GM18858 (cell line): ENCODE measurements at regions not wholly inside any gene's neighbourhood (a gene's known extent, or its start where the extent isn't known, plus 50 kb on each side); places are given as distances from the start of the nearest gene placed in this dataset.
"Not testable (repeated sequence)": the region's sequence is repeated elsewhere in the genome, so short reads cannot be mapped to it uniquely, and the experiment has no call there.

ENCODE experiments used
- ATAC-seq: cut with Tn5 transposase; IDR thresholded peaks from one replicate; pipeline ENCODE4 v1.9.1; 2021; ENCODE audit not compliant: unreplicated experiment

DNA sequence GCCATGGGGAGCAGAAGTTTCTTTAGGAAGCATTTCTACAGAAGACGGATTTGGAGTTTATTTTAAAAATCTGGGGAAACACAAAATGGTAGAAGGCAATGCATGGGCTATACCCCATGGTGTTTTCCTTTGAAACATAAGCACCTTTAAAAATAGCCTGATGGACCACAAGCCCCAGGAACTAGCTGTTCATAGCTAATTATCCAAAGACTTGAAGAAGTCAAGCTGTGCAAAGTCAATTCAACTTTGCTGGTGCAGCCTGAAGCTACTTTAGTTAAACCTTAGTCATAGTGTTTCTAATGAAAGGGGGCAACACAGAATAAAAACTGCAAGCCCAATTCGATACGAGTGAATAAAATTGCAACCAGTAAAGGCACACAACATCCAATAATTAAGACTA is 732.5 kb downstream of the GALC start:
- no peak for ATAC-seq

DNA sequence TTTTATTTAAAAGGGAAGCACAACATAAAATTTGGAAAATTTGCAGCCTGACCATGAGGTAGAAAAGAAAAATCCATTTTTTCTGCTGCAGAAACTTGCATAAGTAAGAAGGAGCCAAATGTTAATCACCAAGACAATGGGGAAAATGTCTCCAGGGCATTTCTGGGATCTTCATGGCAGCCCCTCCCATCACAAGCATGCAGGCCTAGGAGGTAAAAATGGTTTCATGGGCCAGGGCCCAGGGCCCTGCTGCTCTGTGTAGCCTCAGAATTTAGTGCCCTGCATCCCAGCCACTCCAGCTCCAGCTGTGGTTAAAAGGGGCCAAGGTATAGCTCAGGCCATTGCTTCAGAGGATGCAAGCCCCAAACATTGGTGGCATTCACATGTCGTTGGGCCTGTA is 735.6 kb downstream of the GALC start:
- no peak for ATAC-seq

DNA sequence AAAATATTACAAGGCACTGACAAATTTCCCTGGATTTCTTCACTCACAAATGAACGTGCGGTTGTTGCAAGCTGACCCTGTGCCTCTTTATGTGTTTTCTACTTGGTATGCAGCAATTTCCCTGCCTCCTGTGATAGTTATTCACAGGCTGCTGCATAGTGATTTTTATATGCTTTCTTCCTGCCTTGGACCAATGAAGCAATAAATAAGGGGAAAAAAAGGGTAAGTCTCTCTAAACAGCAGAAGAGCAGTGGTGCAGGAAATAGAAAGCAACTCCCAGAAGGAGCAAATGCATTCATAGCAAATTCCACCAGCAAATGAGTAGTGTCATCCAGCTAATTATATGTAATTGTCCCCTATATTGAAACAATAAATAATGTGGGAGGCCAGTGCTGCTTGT is 737.9 kb downstream of the GALC start:
- no peak for ATAC-seq

DNA sequence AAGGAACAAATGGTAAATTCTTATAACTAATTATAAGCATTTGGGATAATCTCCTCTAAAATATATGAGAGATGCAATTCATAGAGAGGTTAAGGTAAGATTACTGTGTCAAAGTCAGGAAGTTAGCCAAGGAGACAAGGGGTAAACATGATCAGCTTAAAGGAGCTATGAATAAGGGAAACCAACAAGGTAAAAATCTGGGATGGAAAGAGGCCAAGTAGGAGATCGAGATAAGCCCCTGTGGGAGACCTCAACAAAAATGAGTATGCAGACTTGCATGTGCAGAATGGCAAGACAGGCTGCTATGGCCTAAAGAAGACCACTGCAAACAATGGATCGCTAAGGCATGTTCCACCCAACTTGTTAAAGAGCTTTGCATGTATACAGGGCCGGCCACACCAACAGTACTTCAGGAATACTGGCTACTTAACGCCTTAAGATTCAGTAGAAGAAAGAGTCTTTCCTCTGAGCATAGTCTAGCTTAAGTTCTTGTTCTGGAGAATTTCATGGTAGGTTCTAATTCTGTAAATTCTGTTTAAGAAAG is 738.6 kb downstream of the GALC start:
- no peak for ATAC-seq

DNA sequence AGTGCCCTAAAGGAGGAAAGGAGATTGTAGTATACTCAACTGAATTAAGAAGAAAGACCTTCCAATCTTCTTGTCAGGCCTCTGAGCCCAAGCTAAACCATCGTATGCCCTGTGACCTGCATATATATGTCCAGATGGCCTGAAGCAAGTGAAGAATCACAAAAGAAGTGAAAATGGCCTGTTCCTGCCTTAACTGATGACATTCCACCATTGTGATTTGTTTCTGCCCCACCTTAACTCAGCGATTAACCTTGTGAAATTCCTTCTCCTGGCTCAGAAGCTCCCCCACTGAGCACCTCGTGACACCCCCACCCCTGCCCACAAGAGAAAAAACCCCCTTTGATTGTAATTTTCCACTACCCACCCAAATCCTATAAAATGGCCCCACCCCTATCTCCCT is 739.2 kb downstream of the GALC start:
- not testable (repeated sequence) for ATAC-seq

DNA sequence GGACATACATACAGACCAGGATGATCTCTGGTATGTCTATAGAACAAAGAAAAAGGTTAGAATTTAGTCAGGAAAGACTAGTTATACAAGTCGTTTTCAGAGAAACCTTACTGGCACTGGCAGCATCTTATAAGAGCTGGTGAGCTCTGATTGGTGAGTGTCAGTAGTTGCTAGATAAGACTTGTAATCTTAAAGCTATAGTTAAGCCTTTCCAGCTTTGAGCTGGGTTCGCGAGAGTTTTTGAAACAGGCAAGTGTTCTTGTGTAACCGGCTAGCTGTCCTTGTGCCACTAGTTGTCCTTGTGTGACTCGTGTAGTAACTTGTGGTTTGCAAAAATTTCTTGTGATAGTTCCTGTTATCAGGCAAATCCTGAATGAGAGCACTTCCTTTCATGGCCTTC is 740.9 kb downstream of the GALC start:
- ATAC-seq, result no peak

DNA sequence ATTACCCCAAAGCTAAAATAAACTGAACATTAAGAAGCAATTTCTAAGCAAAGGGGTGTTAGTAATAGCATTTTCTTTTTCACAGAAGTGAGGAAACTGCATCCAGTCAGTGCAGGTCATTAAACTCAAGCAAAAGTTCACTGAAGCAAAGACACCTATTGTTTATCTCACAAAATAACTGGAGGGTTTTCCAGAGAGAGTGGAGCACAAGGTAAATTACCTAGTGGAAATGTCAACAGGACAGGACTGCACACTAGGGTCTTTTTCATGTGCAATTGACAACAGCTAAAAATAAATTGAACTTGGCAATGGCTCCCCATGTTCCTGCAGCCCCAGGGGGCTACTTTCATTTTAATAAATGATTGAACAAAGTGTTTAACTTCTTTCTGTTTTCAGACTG is 742.0 kb downstream of the GALC start:
- ATAC-seq, result no peak

DNA sequence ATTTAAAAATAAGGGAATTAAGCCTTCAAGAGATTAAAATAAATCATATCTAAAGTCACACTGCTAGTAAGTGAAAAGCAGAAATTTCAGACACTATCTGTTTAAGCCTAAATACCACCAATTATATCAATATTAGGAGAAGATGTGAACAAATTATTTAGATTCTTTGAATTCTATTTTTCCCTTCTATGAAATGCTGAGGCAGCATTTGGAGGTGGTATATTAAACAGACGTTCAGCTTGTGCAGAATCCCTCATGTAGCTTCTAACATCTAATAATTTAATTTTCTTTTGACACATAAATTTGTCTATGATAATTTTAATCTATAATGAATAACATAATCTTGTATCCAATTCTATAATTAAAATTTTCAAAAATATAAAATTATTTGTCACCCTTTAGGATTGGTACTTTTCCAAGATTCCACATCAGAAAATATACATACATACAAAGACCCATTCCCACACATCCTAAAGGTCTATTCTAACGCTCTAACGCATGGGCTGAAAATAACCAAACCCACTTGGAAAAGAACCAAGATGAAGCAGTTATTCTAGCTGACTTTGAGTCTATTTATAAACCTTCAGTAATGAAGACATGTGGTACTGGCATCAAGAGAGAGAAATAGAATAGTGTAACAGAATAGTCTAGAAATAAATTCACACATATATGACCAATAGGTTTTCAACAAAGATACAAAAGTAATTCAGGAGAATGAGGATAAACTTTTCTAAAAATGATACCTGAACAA is 751.8 kb downstream of the GALC start:
- ATAC-seq, result no peak

DNA sequence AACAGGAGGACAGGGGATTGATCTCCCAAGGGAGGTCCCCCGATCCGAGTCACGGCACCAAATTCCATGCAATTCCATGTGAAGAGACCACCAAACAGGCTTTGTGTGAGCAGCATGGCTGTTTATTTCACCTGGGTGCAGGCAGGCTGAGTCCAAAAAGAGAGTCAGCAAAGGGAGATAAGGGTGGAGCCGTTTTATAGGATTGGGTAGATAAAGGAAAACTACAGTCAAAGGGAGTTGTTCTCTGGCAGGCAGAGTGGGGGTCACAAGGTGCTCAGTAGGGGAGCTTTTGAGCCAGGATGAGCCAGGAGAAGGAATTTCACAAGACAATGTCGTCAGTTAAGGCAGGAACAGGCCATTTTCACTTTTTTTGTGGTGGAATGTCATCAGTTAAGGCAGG is 752.7 kb downstream of the GALC start:
- ATAC-seq, result not testable (repeated sequence)

DNA sequence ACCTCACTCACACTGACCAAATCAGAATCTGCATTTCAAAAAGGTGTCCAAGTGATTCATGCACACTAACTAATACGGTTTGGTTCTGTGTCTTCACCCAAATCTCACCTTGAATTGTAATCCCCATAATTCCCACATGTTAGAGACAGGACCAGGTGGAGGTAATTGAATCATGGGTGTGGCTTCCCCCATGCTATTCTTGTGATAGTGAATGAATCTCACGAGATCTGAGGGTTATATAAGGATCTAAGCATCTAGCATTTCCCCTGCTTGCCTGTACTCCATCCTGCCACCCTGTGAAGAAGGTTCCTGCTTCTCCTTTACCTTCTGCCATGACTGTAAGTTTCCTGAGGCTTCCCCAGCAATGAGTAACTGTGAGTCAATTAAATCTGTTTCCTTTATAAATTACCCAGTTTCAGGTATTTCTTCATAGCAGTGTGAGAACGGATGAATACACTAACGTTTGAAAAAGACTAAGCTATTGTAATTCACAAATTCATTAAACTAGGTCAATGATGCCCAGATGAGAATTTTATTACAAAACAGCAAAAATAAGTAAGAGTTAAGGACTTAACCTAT is 759.1 kb downstream of the GALC start:
- ATAC-seq, result no peak

DNA sequence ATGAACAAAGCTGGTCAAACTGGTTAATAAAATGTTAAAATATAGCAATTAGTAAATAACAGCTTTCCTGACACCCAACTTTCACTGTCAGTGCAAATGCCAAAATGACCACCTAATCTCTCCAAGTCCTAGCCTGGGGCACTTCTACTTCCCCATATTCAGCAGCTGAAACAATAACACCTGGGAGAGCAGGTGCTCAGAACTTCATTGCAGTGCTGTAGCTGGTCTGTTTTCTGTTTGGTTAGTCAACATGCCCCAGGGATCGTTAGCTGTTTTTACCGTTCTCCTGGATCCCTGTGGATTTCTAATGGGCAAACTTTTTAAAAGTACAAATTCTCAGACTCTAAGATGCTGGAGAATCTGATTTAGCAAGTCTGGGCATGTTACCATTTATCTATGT is 759.7 kb downstream of the GALC start:
- no peak for ATAC-seq

DNA sequence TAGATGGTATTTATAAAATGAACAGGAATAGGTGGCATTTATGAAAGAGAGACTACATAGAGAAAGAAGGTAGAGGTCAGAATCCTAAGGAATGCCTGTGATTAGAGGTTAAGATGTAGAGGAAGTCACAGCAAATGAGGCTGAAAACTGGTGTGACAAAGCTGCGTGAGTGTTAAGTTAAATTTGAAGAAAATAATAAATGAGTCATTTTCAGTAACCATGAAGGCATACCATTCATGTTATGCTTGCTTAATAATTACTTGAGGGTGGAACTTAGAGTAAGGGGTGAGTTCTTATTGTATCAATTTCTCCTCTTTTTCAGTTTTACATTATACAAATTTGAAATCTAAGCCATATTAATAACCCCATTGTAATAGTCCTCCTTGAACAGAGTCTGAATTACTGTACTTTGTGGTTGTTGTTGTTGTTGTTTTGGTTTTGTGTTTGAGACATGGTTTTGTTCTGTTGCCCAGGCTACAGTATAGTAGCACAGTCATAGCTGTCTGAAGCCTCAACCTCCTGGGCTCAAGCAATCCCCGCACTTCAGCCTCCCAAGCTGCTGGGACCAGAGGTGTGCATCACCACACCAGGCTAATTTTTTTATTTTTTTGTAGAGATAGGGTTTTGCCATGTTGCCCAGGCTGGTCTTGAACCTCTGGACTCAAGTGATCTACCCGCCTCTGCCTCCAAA is 761.5 kb downstream of the GALC start:
- ATAC-seq, result no peak

DNA sequence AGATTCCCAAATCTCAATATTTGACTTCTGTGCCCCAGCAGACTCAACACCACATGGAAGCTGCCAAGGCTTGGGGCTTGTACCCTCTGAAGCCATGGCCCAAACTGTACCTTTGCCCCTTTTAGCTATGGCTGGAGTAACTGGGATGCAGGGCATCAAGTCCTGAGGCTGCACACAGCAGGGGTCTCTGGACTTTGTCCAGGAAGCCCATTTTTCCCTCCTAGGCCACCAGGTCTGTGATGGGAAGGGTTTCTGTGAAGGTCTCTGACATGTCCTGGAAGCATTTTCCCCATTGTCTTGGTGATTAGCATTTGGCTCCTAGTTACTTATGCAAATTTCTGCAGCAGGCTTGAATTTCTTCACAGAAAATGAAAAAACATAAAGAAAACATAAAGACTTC is 762.3 kb downstream of the GALC start:
- no peak for ATAC-seq

DNA sequence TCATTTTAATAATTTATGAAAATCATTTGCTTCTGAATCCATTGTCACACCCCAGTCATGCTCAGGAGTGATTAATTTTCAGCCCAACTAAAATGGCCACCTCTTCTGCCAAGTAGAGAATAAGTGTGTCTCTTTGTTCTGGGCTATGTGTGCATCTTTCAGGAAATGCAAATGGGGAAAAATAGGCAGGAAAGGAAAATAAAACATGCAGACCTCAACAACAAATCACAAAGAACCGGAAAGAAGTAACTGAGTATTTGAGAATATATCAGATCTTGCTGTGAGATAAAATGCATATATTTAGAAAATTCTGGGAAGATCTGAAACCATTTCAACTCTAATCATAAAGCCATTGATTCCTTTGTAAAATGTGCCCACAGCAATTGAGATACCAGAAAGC is 763.9 kb downstream of the GALC start:
- ATAC-seq, result no peak

DNA sequence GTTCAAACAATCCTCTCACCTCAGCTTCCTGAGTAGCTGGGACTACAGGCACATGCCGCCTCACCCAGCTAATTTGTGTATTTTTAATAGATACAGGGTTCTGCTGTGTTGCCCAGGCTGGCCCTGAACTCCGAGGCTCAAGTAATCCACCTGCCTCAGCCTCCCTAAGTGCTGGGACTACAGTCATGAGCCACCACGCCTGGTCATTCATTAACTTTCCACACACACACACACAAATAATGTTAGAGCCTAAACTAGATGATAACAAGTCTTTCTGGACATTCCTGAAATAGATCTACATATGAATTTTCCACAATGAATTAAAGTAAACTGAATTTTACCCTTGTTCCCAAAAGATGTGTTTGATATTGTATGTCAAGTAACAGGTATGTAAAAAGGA is 776.0 kb downstream of the GALC start:
- no peak for ATAC-seq

DNA sequence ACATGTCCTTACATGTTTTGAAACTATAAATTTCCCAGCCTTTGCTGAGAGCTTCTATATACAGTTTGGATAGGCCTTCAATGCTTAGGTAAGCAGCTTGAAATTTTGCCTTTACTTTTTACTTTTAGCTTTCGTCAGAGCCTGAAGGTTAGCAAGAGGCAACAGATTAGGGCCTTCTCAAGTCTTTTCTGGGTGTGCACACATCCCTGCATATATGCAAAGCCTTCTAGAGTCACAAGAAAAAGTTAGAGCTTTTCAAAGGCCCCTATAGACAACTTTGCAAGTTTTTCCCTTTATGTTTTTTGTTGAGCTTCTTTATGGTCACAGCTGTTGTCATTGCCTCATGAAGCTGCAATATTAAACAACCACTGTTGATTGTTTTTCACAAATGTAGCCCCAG is 778.4 kb downstream of the GALC start:
- no peak for ATAC-seq

DNA sequence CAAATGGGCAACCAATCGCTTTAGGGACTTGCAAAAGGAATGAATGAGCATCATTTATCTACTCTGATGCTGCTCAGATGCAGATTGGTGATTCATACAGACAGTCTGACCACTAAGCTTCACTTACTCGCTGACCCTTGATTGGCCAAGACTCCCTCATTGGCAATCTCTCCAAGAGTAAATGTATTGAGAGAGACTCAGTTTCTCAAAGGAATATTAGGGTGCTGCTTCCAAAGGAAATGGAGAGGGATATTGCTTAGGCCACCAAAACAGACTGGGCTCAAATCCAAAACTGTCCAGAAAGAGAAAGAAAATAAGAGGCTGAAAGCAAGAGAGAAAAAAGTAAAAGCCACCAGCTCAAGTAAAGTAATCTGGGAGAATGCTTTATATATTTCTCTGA is 785.2 kb downstream of the GALC start:
- ATAC-seq, result no peak

DNA sequence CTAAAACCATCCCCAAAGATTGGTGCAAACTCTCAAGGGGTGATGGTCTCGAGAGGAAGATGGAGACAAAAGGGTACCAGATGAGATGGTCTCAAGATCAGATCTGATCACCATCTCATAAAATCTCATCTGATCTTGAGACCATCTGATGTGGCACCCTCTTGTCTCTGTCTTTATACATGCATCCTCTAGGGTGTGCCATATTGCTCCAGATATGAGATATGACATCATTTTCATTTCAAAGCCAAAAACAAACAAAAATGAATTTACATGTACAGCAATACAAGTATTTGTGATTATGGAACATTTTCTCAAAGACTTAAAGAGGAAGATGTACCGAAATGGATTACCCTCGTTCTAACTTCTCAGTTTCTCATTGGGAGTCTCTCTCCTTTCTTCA is 787.2 kb downstream of the GALC start:
- ATAC-seq, result no peak

DNA sequence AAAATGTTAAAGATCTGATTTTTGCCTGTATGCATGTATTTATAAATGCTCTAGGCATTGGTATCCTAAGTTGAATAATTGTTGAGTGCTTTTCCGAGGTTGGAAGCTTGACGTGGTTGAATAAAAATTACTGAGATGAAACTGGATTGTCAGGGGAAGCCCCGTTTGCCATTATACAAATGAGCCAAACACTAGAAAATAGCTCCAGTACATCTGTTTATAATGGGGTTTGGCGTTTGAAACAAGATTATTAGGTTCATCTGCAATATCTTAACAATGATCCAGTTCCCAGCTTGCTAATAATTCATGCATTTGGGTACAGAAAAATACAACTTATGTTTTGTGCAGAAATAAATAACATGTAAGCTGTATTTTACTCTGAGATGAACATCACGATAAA is 789.6 kb downstream of the GALC start:
- no peak for ATAC-seq

DNA sequence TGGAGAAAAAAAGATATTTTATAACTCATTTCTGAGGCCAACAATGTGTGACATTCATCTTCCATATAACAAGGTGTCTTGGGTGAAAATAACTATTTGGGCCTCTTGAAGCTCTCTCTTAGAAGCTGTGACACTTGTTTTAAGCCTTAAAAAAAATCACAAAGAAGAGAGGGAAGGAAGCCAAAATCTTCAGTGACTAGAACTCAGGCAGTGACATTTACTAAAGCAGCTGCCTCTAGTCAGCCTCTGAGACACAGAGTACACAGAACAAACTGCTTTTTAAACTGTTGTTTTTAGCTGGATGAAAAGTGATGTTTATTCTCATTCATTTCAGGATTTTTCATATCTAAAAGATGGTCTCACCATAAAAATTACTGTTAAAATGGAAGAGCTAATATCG is 793.6 kb downstream of the GALC start:
- ATAC-seq, result no peak

DNA sequence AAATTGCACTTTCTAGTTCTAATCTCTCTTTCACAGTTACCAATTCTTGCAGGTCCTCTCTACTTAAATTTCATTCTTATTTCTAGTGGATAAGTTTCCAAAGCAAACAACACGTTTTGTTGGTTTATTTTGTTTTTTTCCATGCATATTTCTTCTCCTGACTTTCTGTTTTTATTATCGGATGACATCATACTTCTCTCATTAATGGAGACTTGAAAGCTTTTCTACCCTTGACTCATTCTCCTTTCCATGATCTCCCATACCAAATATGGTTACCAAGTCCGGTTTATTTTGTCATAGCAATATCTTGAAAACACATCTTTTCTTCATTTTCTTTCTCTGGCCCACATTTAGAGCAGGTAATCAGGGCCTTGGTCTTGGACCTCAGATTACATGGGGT is 796.5 kb downstream of the GALC start:
- ATAC-seq, result no peak

DNA sequence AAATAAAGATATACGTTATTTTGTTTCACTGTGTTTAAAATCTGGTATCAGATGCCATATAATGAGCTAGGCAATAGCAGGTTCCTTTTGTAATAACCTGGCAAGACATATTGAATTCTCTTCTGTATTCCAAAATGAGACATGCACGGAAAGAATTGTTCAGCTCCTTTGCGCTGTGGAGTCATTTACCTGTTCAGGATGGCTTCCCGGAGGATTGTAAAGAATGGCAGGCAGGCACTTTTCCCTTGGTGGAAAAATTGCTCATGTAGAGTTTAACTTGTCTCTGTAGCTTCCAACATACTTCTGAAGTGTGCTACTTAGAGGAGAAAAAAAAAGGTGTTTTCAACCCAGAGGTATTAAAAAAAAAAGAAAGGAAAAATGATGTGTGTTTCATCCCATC is 805.2 kb downstream of the GALC start:
- no peak for ATAC-seq
